ENCODE measurements at regions not wholly inside any gene's neighbourhood (a gene's known extent, or its start where the extent isn't known, plus 50 kb on each side); places are given as distances from the start of the nearest gene placed in this dataset.

GRCh38 chr11:28636033-28636432, 527.8 kb downstream of the METTL15 start:
- no peaks in the 10 kb centered on the region for H3K9me3 ChIP-seq (ENCODE audit: control insufficient read depth, insufficient read depth, low read depth, low read length)
- TF ChIP-seq, protein P1, sequence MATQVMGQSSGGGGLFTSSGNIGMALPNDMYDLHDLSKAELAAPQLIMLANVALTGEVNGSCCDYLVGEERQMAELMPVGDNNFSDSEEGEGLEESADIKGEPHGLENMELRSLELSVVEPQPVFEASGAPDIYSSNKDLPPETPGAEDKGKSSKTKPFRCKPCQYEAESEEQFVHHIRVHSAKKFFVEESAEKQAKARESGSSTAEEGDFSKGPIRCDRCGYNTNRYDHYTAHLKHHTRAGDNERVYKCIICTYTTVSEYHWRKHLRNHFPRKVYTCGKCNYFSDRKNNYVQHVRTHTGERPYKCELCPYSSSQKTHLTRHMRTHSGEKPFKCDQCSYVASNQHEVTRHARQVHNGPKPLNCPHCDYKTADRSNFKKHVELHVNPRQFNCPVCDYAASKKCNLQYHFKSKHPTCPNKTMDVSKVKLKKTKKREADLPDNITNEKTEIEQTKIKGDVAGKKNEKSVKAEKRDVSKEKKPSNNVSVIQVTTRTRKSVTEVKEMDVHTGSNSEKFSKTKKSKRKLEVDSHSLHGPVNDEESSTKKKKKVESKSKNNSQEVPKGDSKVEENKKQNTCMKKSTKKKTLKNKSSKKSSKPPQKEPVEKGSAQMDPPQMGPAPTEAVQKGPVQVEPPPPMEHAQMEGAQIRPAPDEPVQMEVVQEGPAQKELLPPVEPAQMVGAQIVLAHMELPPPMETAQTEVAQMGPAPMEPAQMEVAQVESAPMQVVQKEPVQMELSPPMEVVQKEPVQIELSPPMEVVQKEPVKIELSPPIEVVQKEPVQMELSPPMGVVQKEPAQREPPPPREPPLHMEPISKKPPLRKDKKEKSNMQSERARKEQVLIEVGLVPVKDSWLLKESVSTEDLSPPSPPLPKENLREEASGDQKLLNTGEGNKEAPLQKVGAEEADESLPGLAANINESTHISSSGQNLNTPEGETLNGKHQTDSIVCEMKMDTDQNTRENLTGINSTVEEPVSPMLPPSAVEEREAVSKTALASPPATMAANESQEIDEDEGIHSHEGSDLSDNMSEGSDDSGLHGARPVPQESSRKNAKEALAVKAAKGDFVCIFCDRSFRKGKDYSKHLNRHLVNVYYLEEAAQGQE (IDR thresholded peaks at IDR 0.05; ENCODE audit: insufficient read depth in 1 of 2, low read depth in 2 of 2, low read length in 1 of 2) = no peak
- TF ChIP-seq TCF7L2 (IDR thresholded peaks at IDR 0.05; ENCODE audit: low read depth, low read length) = no peak
- no peak for TF ChIP-seq SIN3A (IDR thresholded peaks at IDR 0.05; ENCODE audit: borderline replicate concordance, insufficient read depth, low read depth, low read length)
- TF ChIP-seq POLR2AphosphoS5 (IDR thresholded peaks at IDR 0.05; ENCODE audit: low read depth, low read length) = no peak
- TF ChIP-seq, protein P2, sequence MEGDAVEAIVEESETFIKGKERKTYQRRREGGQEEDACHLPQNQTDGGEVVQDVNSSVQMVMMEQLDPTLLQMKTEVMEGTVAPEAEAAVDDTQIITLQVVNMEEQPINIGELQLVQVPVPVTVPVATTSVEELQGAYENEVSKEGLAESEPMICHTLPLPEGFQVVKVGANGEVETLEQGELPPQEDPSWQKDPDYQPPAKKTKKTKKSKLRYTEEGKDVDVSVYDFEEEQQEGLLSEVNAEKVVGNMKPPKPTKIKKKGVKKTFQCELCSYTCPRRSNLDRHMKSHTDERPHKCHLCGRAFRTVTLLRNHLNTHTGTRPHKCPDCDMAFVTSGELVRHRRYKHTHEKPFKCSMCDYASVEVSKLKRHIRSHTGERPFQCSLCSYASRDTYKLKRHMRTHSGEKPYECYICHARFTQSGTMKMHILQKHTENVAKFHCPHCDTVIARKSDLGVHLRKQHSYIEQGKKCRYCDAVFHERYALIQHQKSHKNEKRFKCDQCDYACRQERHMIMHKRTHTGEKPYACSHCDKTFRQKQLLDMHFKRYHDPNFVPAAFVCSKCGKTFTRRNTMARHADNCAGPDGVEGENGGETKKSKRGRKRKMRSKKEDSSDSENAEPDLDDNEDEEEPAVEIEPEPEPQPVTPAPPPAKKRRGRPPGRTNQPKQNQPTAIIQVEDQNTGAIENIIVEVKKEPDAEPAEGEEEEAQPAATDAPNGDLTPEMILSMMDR (IDR thresholded peaks at IDR 0.05) = no peak
- no peaks in the 10 kb centered on the region for H3K27me3 ChIP-seq (ENCODE audit: control insufficient read depth, insufficient read depth, low read length)
- BruUV-seq (replicated peaks) = no TSS peak
- no peaks in the 10 kb centered on the region for H3K4me1 ChIP-seq (ENCODE audit: control insufficient read depth, insufficient read depth, low read length)
- DNase-seq (ENCODE audit: low read depth, low spot score) (no peak), ATAC-seq (no peak)
- H3K4me3 ChIP-seq (ENCODE audit: low read depth in 2 of 2, low read length in 2 of 2) = no peak overlapping the region
- CTCF ChIA-PET = no interaction called here
- H3K36me3 ChIP-seq (ENCODE audit: control insufficient read depth, insufficient read depth, low read length) = no peaks in the 10 kb centered on the region
- intact Hi-C loops (cut with micrococcal nuclease; ENCODE audit: unreplicated experiment) (no loop called here), in situ Hi-C loops (cut with HindIII; ENCODE audit: low pct_unique_long_range_greater_than_20kb, low sequenced_read_pairs) (no loop called here)
- POLR2A ChIA-PET = no interaction called here
- no peak overlapping the region for H3K27ac ChIP-seq (ENCODE audit: low read length)

DNA sequence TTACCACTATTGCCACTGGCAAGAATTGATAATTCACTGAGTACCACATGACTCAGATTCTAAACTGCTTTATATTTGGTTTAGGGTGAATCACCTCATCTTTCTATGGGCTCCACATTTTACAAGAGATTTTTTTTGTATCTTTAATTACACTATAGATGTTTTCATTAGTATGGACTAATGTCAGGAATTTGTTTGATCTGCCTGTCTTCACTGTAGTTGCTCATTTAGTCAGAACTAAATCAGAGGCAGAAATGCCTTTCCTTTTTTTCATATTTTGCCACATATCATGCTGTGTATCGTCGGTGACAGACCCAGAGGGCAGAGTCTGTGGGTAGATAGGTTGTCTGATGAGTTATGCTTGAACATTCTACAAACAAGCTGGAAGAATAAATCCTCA, 524.1 kb downstream of the METTL15 start:
- ChIA-PET CTCF (no interaction called here), POLR2A (no interaction called here)
- Histone ChIP-seq H3K27me3 (ENCODE audit: control insufficient read depth, insufficient read depth, low read length) (no peaks in the 10 kb centered on the region), H3K4me3 (ENCODE audit: low read depth in 2 of 2, low read length in 2 of 2) (no peak overlapping the region), H3K9me3 (ENCODE audit: control insufficient read depth, insufficient read depth, low read depth, low read length) (no peaks in the 10 kb centered on the region), H3K27ac (ENCODE audit: low read length) (no peak overlapping the region), H3K36me3 (ENCODE audit: control insufficient read depth, insufficient read depth, low read length) (no peaks in the 10 kb centered on the region), H3K4me1 (ENCODE audit: control insufficient read depth, insufficient read depth, low read length) (no peaks in the 10 kb centered on the region)
- in situ Hi-C loops (cut with HindIII; ENCODE audit: low pct_unique_long_range_greater_than_20kb, low sequenced_read_pairs) (no loop called here), intact Hi-C loops (cut with micrococcal nuclease; ENCODE audit: unreplicated experiment) (no loop called here)
- no peak for TF ChIP-seq TCF7L2 (IDR thresholded peaks at IDR 0.05; ENCODE audit: low read depth, low read length)
- TF ChIP-seq, protein P1 (IDR thresholded peaks at IDR 0.05; ENCODE audit: insufficient read depth in 1 of 2, low read depth in 2 of 2, low read length in 1 of 2) = no peak
- TF ChIP-seq POLR2AphosphoS5 (IDR thresholded peaks at IDR 0.05; ENCODE audit: low read depth, low read length) = no peak
- TF ChIP-seq SIN3A (IDR thresholded peaks at IDR 0.05; ENCODE audit: borderline replicate concordance, insufficient read depth, low read depth, low read length) = no peak
- TF ChIP-seq, protein P2 (IDR thresholded peaks at IDR 0.05) = no peak
- DNase-seq (ENCODE audit: low read depth, low spot score) (no peak), ATAC-seq (no peak)
- BruUV-seq (replicated peaks) = no TSS peak
